Skeletal muscle tissue (tissue), 3 donors: ENCODE measurements at regions not wholly inside any gene's neighbourhood (a gene's known extent, or its start where the extent isn't known, plus 50 kb on each side); places are given as distances from the start of the nearest gene placed in this dataset.

Experiments used
- H3K27ac ChIP-seq: one replicate; pipeline ENCODE4 v1.7.0; 2013; ENCODE audit warnings: mild to moderate bottlenecking, low read depth, low read length, inconsistent platforms
- H3K27me3 ChIP-seq, 3 donors: one replicate each; pipeline ENCODE4 v1.7.0; 2013; ENCODE audit warnings: low read length in 3 of 3; ENCODE audit not compliant: control insufficient read depth in 3 of 3, insufficient read depth in 3 of 3
- H3K36me3 ChIP-seq, 3 donors: one replicate each; pipeline ENCODE4 v1.7.0; 2013; ENCODE audit warnings: low read length in 3 of 3; ENCODE audit not compliant: control insufficient read depth in 3 of 3, insufficient read depth in 3 of 3
- H3K4me1 ChIP-seq, 3 donors: one replicate each; pipeline ENCODE4 v1.7.0; 2013; ENCODE audit warnings: low read length in 3 of 3, mild to moderate bottlenecking in 3 of 3; ENCODE audit not compliant: control insufficient read depth in 3 of 3, insufficient read depth in 3 of 3
- H3K4me3 ChIP-seq, 3 donors: one replicate each; pipeline ENCODE4 v1.7.0; 2013; ENCODE audit warnings: low read length in 3 of 3
- H3K9ac ChIP-seq, 3 donors: one replicate each; pipeline ENCODE4 v1.7.0; 2013; ENCODE audit warnings: low read length in 3 of 3, mild to moderate bottlenecking in 3 of 3, moderate library complexity in 2 of 3, low read depth in 1 of 3
- H3K9me3 ChIP-seq, 3 donors: one replicate each; pipeline ENCODE4 v1.7.0; 2013; ENCODE audit warnings: low read length in 3 of 3; ENCODE audit not compliant: control insufficient read depth in 3 of 3
- donor health status: Osteomylitis.

DNA sequence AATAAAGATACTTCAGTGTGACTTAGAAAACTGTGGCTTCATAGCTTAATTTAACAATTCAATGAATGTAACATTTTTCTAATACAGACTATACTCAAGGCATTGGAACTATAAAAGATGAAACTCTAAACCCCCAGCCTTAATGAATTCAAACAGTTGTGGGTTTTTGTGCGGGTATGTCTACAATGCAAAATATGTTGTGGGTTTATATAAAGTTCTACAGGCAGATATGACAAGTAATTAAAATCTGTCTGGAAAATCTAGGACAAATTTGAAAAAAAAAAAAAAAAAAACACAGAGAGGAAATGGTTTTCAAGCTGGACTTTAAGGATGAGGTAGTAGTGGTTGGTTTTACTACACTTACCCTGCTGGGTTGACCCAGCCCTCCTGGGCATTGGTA is 467.5 kb upstream of the TLE4 start:
- Histone ChIP-seq H3K9me3 (no peaks in the 10 kb centered on the region), H3K27me3 (no peaks in the 10 kb centered on the region), H3K4me3 (no peak overlapping the region), H3K4me1 (no peaks in the 10 kb centered on the region), H3K36me3 (no peaks in the 10 kb centered on the region), H3K27ac (no peak overlapping the region), H3K9ac (no peak overlapping the region)

DNA sequence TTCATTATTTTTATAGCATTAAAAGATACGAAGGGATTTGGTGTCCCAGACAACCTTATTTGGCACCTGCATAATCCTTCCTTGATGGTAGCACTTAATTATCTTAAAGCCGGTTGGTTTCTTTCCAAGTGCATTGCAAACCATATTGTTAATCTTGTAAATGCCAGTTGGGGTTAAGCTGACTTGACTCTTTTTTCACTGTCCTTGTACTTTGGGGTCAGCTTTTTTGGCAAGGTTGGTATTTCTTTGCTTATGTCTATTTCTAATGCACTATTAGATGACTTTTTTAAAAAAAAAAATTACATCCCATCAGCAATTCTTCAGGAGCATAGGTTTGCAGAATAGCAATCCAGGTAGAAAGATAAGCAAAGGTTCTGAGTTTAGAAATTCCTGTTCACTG is 466.8 kb upstream of the TLE4 start:
- H3K27ac ChIP-seq: no peak overlapping the region
- H3K9ac ChIP-seq: no peak overlapping the region
- no peaks in the 10 kb centered on the region for H3K9me3 ChIP-seq
- H3K4me3 ChIP-seq: no peak overlapping the region
- H3K36me3 ChIP-seq: no peaks in the 10 kb centered on the region
- H3K27me3 ChIP-seq: no peaks in the 10 kb centered on the region
- H3K4me1 ChIP-seq: no peaks in the 10 kb centered on the region

DNA sequence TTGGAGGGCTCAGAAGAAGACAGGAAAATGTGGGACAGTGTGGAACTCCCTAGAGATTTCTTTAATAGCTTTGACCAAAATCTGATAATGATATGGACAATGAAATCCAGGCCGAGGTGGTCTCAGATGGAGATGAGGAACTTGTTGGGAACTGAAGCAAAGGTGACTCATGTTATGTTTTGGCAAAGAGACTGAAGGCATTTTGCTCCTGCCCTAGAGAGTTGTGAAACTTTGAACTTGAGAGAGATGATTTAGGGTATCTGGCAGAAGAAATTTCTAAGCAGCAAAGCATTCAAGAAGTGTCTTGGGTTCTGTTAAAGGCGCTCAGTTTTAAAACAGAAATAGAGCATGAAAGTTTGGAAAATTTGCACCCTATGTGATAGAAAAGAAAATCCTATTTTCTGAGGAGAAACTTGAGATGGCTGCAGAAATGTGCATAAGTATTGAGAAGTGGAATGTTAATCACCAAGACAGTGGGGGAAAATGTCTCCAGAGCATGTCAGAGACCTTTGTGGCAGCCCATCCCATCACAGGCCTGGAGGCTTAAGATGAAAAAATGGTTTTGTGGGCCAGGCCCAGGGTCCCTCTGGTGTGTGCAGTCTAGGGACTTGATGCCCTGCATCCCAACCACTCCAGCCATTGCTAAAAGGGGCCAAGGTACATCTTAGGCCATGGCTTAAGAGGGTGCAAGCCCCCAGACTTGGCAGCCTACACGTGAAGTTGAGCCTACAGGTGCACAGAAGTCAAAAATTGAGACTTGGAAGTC is 463.7 kb upstream of the TLE4 start:
- Histone ChIP-seq H3K4me3 (no peak overlapping the region), H3K4me1 (no peaks in the 10 kb centered on the region), H3K9ac (no peak overlapping the region), H3K36me3 (no peaks in the 10 kb centered on the region), H3K27ac (no peak overlapping the region), H3K9me3 (no peaks in the 10 kb centered on the region), H3K27me3 (no peaks in the 10 kb centered on the region)

DNA sequence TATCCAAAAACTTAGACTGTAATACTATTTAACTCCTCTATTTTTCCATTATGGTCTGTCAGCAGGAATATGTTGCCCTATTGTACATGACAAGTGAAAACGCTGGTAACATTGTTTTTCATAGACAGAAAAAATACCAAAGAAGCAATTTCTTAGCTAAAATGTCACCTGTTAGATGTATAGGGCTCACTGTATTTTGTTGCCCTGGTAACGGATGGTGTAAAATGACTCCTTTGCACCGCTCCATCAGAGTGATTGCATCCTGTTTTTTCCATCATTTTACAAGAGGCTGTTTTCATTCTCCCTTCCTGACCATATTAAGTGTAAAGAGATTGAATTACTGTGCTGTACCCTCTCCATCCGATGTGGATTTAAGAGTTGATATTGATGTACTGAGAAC is 460.1 kb upstream of the TLE4 start:
- no peak overlapping the region for H3K27ac ChIP-seq
- no peaks in the 10 kb centered on the region for H3K4me1 ChIP-seq
- no peak overlapping the region for H3K4me3 ChIP-seq
- H3K36me3 ChIP-seq: no peaks in the 10 kb centered on the region
- no peaks in the 10 kb centered on the region for H3K9me3 ChIP-seq
- no peak overlapping the region for H3K9ac ChIP-seq
- H3K27me3 ChIP-seq: no peaks in the 10 kb centered on the region

DNA sequence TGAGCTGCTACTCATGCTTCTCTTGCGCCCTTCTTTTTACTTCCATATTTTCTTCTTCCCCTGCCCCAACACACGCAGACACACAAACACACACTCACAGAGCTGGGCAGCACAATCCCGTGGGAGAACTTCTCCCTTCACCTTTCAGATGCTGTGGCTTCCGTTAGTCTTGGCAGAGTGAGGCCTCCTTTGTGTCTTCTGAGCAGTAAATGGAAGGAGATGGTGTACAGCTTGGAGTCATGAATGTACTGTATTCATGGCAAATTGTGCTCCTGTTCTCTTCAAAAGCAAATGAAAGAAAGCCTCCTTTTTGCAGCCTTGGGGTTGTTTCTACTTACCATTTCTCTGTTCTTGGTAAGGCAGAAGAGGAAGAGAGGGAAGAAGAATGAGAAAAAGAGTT is 456.6 kb upstream of the TLE4 start:
- no peaks in the 10 kb centered on the region for H3K27me3 ChIP-seq
- H3K4me1 ChIP-seq: no peaks in the 10 kb centered on the region
- H3K9me3 ChIP-seq: no peaks in the 10 kb centered on the region
- no peak overlapping the region for H3K9ac ChIP-seq
- H3K4me3 ChIP-seq: no peak overlapping the region
- H3K27ac ChIP-seq: no peak overlapping the region
- H3K36me3 ChIP-seq: no peaks in the 10 kb centered on the region

DNA sequence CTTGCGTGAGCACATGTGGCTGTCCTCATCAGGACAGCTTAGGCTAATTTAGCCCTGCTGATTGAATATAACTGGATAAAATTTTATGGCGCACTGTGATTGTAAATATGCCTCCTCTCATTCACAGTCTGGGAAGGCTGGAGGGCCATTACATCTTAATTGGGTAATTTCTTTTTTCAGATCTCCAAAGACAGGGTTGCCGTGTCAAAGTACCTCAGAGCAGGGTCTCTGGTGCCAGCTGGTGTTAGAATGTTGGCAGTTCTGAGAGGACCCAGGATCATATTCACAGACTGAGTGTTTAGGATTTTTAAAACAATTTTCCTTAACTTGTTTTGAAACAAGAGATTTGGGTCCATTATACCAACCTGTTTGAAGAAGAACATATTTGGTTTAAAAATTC is 455.7 kb upstream of the TLE4 start:
- H3K9ac ChIP-seq: no peak overlapping the region
- H3K9me3 ChIP-seq: no peaks in the 10 kb centered on the region
- H3K36me3 ChIP-seq: no peaks in the 10 kb centered on the region
- H3K4me1 ChIP-seq: no peaks in the 10 kb centered on the region
- H3K27ac ChIP-seq: no peak overlapping the region
- H3K4me3 ChIP-seq: no peak overlapping the region
- H3K27me3 ChIP-seq: no peaks in the 10 kb centered on the region

DNA sequence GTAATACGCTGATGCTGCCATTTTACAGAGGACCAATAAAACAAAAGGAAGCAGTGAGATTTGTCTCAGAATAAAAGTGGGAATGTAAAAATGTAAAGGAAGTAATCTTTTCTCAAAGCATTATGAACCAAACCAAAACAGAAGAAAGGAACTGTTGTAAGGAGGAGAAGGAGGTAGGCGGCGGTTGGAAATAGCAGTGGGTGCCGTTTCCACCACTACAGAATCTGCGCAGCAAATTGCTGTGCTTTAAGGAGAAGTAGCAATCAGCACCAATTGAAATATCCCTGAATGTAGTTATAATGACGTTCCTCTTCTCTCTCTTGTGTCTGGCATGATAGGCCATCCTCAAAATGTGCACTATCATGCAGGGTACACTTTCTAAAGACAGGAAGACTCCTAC is 455.1 kb upstream of the TLE4 start:
- Histone ChIP-seq H3K4me3 (no peak overlapping the region), H3K9ac (no peak overlapping the region), H3K9me3 (no peaks in the 10 kb centered on the region), H3K27ac (no peak overlapping the region), H3K36me3 (no peaks in the 10 kb centered on the region), H3K4me1 (no peaks in the 10 kb centered on the region), H3K27me3 (no peaks in the 10 kb centered on the region)

DNA sequence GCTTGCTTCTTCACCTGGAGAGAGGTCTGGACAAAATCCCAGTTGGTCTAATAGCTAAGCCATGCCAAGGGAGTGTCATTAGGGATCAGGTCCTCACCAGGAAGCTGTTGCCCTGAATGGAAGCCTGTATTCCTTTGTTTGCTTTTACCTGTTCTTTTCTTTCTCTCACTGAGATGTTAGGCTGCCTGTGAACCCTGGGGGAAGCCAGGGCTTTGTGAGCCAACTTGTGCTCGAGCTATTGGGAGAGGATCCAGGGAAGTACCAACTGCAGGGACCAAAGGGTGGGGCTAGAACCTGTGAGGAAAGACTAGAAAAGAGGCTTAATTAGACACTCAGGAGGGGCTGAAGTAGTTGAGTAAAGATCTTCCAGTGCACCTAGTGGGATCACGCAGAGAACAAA is 451.2 kb upstream of the TLE4 start:
- Histone ChIP-seq H3K4me3 (no peak overlapping the region), H3K9me3 (no peaks in the 10 kb centered on the region), H3K27ac (no peak overlapping the region), H3K9ac (no peak overlapping the region), H3K27me3 (no peaks in the 10 kb centered on the region), H3K36me3 (no peaks in the 10 kb centered on the region), H3K4me1 (no peaks in the 10 kb centered on the region)

DNA sequence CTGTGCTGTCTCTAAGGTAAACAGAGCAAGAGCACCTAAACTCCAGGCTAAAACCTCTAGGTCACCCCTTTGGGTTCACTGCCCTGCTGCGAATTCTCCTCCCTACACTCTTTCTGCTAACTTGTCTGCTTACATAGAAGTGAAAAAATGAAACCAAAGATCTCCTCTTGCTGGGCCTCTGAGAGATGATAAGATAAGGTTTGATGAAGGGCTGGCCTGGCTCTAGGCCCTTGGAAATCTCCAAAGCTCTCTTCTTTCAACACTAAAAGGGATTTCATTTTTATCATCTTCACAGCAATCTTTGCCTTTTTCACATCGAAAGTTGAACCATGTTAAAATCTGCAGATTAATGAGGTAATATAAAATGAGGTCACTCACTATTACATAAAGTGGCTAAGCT is 450.8 kb upstream of the TLE4 start:
- Histone ChIP-seq H3K9ac (no peak overlapping the region), H3K36me3 (no peaks in the 10 kb centered on the region), H3K27ac (no peak overlapping the region), H3K4me3 (no peak overlapping the region), H3K4me1 (no peaks in the 10 kb centered on the region), H3K9me3 (no peaks in the 10 kb centered on the region), H3K27me3 (no peaks in the 10 kb centered on the region)

DNA sequence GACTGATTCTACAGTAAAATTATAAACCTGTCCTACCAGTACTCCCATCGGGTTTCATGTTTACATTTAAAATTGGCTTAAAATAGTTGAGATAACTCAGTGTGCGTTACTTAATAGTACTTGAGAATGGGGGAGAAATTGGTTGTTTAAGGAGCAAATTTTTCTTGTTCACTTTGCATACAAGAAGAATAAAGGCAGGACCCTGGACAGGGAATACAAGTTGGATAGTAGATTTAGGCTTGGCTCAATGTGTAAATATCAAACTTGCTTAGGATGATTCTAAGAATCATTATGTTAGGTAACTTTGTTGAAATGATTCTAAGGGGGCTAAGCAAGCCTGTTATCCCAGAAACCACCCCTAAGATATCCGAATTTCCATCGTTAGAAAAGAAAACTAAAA is 448.4 kb upstream of the TLE4 start:
- H3K9ac ChIP-seq: no peak overlapping the region
- no peak overlapping the region for H3K27ac ChIP-seq
- H3K4me3 ChIP-seq: no peak overlapping the region
- no peaks in the 10 kb centered on the region for H3K4me1 ChIP-seq
- H3K9me3 ChIP-seq: no peaks in the 10 kb centered on the region
- no peaks in the 10 kb centered on the region for H3K27me3 ChIP-seq
- H3K36me3 ChIP-seq: no peaks in the 10 kb centered on the region
